ENCODE measurements at regions not wholly inside any gene's neighbourhood (a gene's known extent, or its start where the extent isn't known, plus 50 kb on each side); places are given as distances from the start of the nearest gene placed in this dataset.
"Not testable (repeated sequence)": the region's sequence is repeated elsewhere in the genome, so short reads cannot be mapped to it uniquely, and the experiment has no call there.

DNA sequence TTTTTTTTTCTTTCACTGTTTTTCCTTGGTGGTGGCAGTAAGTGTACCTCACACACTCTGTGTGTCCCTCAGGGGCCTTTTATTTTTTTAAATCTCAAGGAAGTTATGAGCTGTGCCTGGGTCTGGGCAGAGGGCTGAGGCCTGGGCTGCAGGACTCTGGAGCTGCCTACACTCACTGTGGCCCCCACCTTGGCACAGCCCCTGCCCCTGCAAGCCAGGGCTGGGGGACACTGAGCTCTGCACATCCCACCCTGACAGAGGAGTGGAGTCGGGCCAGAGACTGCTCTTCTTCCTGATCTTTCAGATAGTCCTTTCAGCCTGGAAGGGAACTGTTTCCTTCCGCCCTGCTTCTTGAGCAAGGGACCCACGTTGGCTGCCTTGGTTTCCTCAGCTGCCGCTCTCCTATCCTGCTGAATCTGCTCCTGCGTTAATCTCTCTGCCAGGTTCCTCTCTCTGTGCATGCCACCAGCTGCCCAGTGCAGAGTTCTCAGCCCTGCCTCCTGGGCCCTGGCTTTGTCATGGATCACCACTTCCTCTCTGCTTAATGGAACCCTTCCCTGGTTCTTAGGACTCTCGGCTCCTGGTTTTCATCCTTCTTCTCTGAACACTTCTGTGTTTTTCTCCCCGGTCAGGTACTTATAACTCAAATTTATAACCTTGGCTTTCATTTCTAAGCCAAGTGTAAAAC is 502.3 kb downstream of the DIRAS2 start:
- no peak for DNase-seq (ENCODE audit: low read depth in 2 of 2)

DNA sequence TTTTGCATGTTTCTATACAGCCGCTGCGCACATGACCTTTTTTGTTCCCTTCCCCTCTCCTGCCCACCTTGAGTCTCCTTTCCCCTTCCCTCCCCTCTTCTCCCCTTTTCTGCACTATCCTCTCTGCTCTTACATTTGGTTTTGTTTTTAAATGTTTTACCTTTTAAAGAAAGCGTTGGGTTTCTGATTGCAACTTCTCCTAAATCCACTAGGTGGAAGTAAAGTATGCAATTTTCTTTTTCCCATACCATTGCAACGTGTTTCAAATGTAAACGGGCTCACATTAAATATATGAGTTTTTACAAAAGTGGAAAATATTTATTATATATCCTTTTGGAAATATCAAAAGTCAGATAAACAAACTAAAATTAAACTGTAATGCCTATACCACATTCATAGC is 500.9 kb downstream of the DIRAS2 start:
- DNase-seq (ENCODE audit: low read depth in 2 of 2) = no peak

DNA sequence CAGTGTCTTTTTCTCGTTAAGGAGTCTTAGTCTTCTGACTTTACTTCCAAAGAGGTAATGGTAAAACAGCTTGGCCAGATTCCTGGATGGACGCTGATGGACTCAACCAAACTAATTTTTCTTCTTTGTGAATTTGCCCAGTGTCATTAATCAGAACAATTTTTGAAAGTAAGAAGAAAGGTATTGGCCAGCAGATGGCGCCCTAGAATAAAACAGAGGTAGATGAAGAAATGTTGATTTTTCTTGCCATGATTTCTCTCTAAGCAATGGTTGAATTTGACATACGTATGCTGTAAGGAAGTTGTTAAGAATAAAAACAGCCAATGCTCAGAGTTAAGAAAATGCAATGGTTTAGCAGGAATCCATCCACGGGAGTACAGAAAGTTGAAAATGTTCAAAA is 500.0 kb downstream of the DIRAS2 start:
- DNase-seq (ENCODE audit: low read depth in 2 of 2) = peak; percentile 26 to 45

DNA sequence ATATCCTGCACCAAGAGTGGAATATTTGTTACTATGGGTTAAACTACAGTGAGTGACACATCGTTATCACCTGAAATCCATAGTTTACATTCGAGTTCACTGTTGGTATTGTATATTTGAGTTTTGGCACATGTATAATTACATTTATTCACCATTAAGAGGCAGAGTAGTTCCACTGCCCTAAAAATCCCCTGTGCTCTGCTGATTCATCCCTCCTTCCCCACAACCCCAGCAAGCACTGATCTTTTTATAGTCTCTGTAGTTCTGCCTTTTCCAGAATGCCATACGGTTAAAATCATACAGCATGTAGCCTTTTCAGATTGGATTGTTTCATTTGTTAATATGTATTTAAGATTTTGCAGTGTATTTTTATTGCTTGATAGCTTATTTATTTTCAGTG is 495.2 kb downstream of the DIRAS2 start:
- DNase-seq (ENCODE audit: low read depth in 2 of 2) = no peak

DNA sequence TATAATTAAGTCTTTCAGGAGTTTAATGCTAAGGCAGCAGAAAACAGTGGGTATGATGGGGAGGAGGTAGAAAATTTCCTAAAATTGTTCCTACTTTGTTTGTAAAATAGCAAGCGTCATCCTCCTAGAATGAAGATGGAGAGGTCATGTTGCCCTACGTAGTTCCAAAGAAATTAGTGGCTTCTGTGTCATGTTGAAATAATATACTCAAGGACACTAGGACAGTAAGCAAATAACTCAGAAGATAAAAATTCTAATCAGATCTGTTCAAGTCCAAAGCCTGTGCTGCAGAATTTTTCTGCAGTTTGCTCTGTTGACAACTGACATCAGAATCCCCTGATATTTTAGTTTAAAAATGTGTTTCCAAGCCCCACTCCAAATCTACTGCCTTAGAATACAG is 486.3 kb downstream of the DIRAS2 start:
- DNase-seq (ENCODE audit: low read depth in 2 of 2) = no peak

DNA sequence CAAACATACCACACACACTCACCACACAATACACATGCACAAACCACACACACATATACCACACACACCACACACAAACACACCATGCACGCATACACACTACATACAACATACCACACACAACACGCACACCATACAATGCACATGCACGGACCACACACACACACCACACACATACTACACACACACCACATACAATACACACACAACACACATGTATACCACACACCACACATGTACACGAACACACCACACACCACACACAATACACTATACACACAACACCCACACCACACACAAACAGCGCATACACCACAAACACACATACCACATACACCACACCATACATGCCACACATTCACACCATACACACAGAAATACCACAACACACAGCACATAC is 480.3 kb downstream of the DIRAS2 start:
- no peak for DNase-seq (ENCODE audit: low read depth in 2 of 2)

DNA sequence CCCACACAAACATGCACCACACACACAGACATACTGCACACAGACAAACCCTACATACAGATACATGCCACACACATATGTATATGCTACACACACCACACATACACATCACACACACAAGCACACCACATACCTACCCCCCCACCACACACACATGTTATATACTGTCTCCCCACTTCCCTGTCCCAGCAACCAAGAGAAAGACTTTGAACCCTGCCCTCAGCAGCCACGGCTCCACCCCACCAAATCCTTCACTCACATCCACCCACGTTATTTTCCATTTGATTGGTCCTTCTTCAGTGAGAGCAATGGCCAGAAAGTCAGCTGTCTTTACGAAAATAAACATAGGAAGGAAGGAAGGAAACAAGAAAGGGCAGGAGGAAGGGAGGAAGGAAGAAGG is 479.8 kb downstream of the DIRAS2 start:
- DNase-seq (ENCODE audit: low read depth in 2 of 2) = no peak

DNA sequence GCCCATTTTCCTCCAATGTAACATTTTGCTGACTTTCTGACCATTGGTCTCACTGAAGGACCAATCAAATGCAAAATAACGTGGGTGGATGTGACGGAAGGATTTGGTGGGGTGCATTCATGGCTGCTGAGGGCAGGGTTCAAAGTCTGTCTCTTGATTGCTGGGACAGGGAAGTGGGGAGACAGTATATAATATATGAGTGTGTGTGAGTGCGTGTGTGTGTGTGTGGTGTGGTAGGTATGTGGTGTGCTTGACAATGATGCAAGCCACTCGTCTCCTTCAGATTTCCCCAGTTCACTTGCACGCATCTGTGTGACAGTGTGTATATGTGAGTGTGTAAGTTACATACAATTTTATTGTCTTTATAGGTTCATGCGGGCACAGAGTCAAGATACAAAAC is 477.3 kb downstream of the DIRAS2 start:
- DNase-seq (ENCODE audit: low read depth in 2 of 2) = no peak

DNA sequence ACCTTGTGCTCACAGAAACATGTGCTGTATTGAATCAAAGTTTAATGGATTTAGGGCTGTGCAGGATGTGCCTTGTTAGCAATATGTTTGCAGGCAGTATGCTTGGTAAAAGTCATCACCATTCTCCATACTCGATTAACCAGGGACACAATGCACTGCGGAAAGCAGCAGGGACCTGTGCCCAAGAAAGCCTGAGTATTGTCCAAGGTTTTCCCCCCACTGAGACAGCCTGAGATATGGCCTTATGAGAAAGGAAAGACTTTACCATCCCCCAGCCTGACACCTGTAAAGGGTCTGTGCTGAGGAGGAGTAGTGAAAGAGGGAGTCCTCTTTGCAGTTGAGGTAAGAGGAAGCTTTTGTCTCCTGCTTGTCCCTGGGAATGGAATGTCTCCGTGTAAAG is 476.2 kb downstream of the DIRAS2 start:
- DNase-seq (ENCODE audit: low read depth in 2 of 2) = not testable (repeated sequence)

DNA sequence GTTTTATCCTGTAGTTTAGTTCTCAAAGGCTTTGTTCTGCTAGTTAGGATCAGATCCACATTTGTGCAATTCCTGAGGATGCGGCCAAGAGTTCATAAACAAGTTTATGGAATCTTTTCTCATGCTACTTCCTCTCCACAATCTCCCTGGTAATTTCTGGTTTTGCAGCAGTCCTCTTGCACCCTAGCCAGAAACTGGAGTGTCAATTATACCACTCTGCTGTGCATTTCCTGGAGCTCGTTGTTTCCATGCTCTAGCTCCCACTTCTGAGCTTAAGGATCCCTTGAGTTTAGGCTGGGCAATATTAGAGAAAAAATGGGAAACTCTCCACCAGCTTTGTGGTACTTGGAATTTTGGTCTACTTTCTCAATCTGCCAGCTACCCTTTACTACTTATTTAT is 474.7 kb downstream of the DIRAS2 start:
- DNase-seq (ENCODE audit: low read depth in 2 of 2) = no peak

DNA sequence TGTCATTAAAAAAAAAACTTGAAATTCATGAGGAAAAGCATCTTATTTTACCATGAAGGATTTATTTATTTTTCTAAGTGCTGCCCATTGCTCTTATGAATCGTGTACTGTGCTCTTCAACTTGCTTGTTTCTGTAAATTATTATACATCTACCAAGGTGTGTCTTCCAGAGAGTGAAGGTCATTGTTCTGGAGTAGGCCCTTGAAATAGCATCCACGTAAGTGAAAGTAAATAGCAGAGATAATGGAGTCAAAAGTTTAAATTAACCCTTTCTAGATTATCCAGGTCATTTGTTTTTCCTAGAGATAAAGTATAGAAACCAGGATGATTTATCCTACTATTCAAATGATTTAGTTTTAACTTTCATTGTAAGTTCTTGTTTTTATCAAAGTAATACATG is 473.1 kb downstream of the DIRAS2 start:
- no peak for DNase-seq (ENCODE audit: low read depth in 2 of 2)

DNA sequence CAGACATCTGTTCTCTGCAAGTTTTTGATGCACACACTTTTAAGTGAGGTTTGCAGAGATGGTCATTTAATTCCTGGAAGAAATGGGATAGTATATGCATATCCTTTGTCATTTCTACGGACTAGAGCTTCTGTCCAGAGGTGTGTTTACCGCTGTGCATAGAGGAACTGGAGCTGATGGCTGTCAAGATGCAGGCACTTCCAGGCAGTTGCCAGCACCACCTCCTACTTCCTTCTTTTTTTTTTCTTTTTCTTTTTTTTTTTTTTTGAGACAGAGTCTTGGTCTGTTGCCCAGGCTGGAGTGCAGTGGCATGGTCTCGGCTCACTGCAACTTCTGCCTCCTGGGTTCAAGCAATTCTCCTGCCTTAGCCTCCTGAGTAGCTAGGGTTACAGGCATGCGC is 468.7 kb downstream of the DIRAS2 start:
- not testable (repeated sequence) for DNase-seq (ENCODE audit: low read depth in 2 of 2)

DNA sequence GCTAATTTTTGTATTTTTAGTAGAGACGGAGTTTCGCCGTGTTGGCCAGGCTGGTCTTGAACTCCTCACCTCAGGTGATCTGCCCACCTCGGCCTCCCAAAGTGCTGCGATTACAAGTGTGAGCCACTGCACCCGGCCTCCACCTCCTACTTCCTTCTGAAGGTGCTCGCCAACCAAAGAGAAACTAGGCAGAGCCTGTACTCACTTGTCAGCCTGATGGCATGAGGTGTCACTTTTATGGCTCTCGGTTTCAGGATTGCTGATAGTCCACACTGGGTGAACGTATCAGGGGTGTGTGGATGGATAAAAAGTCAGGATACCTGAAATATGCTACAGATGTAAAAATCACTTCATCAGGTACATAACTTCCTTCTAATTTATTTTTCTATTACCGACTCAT is 468.3 kb downstream of the DIRAS2 start:
- not testable (repeated sequence) for DNase-seq (ENCODE audit: low read depth in 2 of 2)

DNA sequence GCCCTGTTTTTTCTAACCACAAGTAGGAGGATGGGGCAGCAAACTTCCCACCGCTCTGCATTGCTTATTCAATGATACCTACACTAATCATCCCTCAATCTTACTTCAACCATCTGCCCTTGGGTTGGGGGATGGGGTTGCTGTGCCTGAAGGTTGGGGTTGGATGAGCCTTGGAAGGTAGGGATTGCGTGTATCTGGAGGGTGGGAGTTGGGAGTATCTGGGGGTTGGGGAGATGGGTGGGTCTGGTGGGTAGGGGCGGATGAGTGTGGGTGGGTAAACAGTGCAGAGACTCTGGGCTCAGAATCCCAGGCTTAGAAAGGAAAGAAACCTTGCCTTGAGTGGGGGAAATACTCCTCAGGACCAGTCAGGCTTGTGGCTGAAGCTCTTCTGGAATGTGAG is 467.4 kb downstream of the DIRAS2 start:
- DNase-seq (ENCODE audit: low read depth in 2 of 2) = no peak

DNA sequence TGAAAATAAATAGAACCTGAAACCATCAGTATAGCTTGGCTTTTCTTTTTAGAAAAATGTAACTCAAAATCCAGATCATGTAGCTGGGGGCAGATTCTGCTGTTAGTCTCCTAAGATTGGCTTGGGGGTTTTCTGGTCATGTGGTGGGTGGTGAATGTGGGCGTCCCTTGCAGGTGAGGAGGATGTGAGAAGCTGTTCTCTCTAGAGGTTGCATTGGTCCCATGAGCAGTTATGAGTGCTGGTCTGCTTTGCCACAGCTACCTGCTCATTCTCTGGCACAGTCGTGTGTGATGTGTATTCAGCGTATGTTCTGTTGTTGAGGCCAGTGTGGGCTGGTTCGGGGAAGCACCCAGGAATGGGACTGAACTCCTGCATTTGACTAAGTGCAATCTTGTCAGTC is 466.8 kb downstream of the DIRAS2 start:
- DNase-seq (ENCODE audit: low read depth in 2 of 2) = no peak

DNA sequence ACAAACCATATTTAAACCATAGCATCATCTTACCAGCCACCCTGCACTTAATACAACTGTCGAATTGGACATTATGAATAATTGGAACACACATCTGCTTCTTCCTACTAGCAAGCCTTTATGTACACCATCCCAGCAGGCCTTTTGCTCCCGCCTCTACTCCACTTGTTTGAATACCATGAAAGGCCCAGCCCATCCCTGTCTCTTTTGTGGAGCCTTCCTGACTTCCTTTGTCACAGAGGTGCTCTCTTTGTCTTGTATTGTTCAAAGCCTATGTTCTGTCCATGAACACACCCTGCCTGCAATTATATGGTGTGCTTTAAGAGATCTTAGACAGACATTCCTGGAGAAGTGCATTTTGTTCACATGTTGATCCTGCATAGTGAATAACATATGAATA is 465.7 kb downstream of the DIRAS2 start:
- no peak for DNase-seq (ENCODE audit: low read depth in 2 of 2)

DNA sequence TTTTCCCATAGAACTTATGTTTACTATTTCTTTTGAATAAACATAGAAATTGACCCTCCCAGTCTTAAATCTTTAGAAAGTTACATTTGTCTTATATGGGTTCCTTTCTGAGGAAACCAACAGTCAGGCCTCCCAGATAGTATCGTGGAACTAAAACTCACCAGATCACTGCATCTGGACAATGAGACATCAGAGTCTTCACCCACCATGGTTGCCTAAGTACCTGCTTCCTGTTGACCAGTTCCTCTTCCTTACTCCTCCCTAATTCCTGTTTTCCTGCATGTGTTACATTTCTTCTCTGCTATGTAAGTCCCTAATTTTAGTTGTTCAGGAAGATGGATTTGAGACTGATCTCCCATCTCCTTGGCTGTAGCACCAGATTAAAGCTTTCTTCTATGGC is 462.2 kb downstream of the DIRAS2 start:
- DNase-seq (ENCODE audit: low read depth in 2 of 2) = no peak

DNA sequence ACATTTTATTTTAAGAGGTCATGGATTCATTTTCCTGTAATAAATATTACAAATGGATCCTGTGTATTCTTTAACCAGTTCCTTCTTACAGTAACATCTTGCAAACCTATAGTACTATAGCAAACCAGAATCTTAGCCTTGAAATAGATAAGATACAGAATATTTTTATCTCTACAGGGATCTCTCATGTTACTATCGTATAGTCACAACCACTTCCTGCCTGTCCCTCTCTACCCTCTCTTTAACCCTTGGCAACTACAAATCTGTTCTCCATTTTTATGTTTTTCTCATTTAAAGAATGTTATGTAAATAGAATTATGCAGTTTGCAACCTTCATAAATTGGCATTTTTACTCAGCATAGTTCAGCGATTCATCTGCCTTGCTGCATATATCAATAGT is 454.0 kb downstream of the DIRAS2 start:
- no peak for DNase-seq (ENCODE audit: low read depth in 2 of 2)

DNA sequence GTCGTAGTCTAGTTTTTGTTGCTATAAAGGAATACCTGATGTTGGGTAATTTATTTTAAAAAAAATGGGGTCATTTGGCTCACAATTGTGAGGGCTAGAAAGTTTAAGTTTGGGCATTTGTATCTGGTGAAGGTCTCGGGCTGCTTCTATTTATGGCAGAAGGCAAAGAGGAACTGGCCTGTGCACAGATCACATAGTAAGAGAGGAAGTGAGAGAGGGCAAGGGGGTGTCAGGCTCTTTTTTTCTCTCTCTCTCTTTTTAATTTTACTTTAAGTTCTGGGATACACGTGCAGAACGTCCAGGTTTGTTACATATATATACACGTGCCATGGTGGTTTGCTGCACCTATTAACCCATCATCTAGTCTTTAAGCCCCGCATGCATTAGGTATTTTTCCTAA is 453.3 kb downstream of the DIRAS2 start:
- DNase-seq (ENCODE audit: low read depth in 2 of 2) = no peak

DNA sequence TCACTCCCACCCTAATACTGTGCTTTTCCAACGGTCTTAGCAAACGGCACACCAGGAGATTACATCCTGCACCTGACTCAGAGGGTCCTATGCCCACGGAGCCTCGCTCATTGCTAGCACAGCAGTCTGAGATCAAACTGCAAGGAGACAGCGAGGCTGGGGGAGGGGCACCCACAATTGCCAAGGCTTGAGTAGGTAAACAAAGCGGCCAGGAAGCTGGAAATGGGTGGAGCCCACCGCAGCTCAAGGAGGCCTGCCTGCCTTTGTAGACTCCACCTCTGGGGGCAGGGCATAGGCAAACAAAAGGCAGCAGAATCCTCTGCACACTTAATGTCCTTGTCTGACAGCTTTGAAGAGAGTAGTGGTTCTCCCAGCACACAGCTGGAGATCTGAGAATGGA is 450.2 kb downstream of the DIRAS2 start:
- DNase-seq (ENCODE audit: low read depth in 2 of 2) = peak; percentile 8 to 11

DNA sequence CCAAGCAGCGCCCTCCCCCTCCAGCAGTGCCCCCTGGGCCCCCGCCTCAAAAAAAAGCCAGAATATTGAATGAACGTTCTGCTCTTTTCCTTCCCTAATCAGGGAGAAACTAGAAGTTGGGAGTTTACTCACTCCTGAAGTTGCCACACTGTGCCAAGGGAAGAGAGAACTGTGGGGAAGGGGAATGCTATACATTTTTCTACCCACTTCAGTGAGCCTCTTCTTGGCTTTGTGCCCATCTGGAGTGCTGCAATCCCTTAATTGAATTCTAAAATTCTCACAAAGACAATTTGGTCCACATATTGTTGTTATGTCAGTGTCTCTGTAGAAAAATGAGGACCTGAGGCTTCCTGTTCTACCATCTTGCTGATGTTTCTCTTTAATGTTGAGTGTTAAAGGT is 443.7 kb downstream of the DIRAS2 start:
- DNase-seq (ENCODE audit: low read depth in 2 of 2) = no peak

DNA sequence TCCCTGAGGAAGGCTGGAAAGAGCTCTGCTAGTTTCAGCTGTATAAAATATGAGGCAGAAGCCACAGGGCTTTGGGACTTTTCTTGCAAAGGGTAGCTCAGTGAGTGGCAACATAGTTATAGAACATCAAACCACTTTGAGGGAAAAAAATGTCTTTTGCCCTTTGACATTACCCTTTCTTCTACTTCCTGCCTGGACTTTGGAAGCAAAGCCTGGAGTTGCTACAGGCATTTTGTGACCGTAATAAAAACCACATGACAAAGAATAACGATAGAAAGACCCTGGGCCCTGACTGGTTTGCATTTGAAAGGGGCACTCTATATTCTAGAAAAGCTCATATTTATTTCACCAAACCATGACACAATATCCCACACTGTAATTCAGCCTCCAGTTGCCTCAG is 440.9 kb downstream of the DIRAS2 start:
- no peak for DNase-seq (ENCODE audit: low read depth in 2 of 2)

DNA sequence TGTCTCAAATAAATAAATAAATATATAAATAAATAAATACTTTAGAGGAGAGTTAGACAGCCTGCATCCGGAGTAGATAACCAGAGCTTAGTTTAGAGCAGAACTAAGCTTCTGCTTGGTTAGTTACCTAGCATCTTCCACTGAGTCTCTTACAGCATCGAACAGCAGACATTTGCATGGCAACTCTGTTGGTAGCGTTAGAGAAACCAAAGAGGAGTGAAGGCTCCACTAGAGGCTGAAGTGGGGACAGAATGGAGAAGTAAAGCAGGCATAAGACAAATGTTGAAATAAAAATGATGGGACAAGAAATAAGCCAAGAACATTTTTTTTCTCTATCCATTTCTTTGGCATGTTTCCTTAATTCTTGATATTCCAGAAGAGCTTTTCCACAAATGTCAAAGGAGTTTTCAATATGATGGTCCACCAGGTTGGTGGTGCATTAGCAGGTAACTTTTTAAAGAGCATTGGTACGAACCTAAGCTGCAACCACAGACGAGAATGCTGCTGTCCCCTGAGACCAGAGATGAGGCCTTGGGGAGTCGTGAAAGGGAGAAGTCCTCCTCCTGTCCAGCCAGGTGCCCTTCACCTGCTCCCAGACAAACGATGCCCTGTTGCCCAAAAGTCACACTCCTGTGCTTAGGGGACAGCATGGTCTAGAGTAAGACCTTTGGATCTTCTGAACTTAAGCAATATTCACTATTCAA is 438.3 kb downstream of the DIRAS2 start:
- DNase-seq (ENCODE audit: low read depth in 2 of 2) = no peak

DNA sequence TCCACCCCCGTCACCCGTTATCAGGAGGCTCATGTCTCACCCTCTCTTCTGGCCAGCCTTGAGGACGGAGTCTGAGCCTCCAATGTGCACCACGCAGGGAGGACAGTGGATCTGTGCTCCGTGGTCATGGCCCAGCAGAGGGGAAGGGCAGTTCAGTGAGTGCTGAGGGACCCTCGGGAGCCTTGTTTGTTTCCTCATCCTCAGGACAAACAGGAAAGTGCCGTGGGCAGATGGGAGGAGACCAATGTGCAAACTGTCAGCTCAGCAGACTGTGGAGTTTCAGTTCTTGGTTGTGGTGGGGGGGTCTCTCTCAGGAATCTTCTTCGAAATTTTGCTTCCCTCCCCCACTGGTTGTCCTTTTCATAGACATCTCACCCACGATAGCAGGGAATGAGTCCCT is 429.6 kb downstream of the DIRAS2 start:
- not testable (repeated sequence) for DNase-seq (ENCODE audit: low read depth in 2 of 2)

Data from stimulated activated CD4-positive, alpha-beta T cell treated with anti-CD3 and anti-CD28 coated beads, Interleukin-4, amount 100 ng/mL, for 48 hours (primary cell).